Hematopoietic multipotent progenitor cell (in vitro differentiated cells): ENCODE measurements at regions not wholly inside any gene's neighbourhood (a gene's known extent, or its start where the extent isn't known, plus 50 kb on each side); places are given as distances from the start of the nearest gene placed in this dataset.
"Not testable (repeated sequence)": the region's sequence is repeated elsewhere in the genome, so short reads cannot be mapped to it uniquely, and the experiment has no call there.

ENCODE experiments used
- DNase-seq, 3 donors: peaks; one replicate each; pipeline ENCODE4 v3.0.0-alpha.2; 2011 to 2015; ENCODE audit warnings: low read depth in 2 of 3, low spot score in 2 of 3

- not testable (repeated sequence) for DNase-seq
These were observed 1430.6 kb downstream of the CDH8 start for GRCh38 chr16:60605652-60606051.

GRCh38 chr16:60605176-60605575 lies 1431.1 kb downstream of the CDH8 start:
- DNase-seq: no peak

- no peak for DNase-seq
These were observed 1449.7 kb downstream of the CDH8 start for GRCh38 chr16:60586493-60586892.

- no peak for DNase-seq
These were observed 1453.7 kb downstream of the CDH8 start for GRCh38 chr16:60582528-60582927.

- DNase-seq: no peak
These were observed 1469.3 kb downstream of the CDH8 start for GRCh38 chr16:60566901-60567300.

GRCh38 chr16:60564588-60564987 lies 1471.7 kb downstream of the CDH8 start:
- DNase-seq: no peak

- DNase-seq: no peak
These were observed 1473.1 kb downstream of the CDH8 start for GRCh38 chr16:60563166-60563565.

GRCh38 chr16:60558936-60559335 lies 1477.3 kb downstream of the CDH8 start:
- DNase-seq: no peak

- no peak for DNase-seq
These were observed 1483.0 kb downstream of the CDH8 start for GRCh38 chr16:60553090-60553757.

- no peak for DNase-seq
These were observed 1494.7 kb downstream of the CDH8 start for GRCh38 chr16:60541535-60541934.

GRCh38 chr16:60510941-60511340 lies 1525.3 kb downstream of the CDH8 start:
- no peak for DNase-seq

GRCh38 chr16:60510208-60510607 lies 1526.0 kb downstream of the CDH8 start:
- no peak for DNase-seq

GRCh38 chr16:60491273-60491672 lies 1545.0 kb downstream of the CDH8 start:
- no peak for DNase-seq

GRCh38 chr16:60485872-60486489 lies 1550.3 kb downstream of the CDH8 start:
- no peak for DNase-seq

GRCh38 chr16:60484901-60485300 lies 1551.3 kb downstream of the CDH8 start:
- DNase-seq: no peak

- no peak for DNase-seq
These were observed 1554.6 kb downstream of the CDH8 start for GRCh38 chr16:60481591-60481990.

- no peak for DNase-seq
These were observed 1557.4 kb downstream of the CDH8 start for GRCh38 chr16:60478810-60479209.

- DNase-seq: no peak
These were observed 1572.3 kb downstream of the CDH8 start for GRCh38 chr16:60463986-60464385.

- DNase-seq: no peak
These were observed 1576.8 kb downstream of the CDH8 start for GRCh38 chr16:60459463-60459862.

- DNase-seq: no peak
These were observed 1578.0 kb downstream of the CDH8 start for GRCh38 chr16:60458255-60458654.

- no peak for DNase-seq
These were observed 1583.6 kb downstream of the CDH8 start for GRCh38 chr16:60452646-60453045.

- DNase-seq: no peak
These were observed 1597.3 kb downstream of the CDH8 start for GRCh38 chr16:60438894-60439293.

GRCh38 chr16:60432472-60432871 lies 1603.8 kb downstream of the CDH8 start:
- DNase-seq: no peak
